ENCODE measurements at regions not wholly inside any gene's neighbourhood (a gene's known extent, or its start where the extent isn't known, plus 50 kb on each side); places are given as distances from the start of the nearest gene placed in this dataset.

DNA sequence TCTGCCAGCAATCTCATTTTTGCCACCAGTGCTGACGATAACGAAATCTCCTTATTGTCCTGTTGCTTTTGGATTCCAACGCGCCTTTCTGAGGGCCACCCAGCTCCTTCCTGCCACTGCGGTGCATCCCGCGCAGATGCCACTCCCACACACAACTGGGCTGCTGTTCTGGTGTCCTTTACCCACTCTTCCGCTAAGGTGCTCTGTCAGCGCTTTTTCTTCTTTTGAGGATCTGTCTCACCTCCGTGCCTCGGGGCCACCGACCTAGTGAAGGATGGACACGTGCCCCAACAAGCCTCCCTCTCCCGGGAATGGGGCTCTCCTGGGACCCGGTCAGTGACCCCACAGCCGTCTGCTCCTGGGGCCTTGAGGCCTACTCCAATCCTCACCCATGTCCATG lies 314.3 kb upstream of the COBL start:
- no peak overlapping the region for H3K27ac ChIP-seq (ENCODE audit: low read depth, low read length)
- H3K4me1 ChIP-seq (ENCODE audit: control insufficient read depth, insufficient read depth, low read length): no peaks in the 10 kb centered on the region
- no peaks in the 10 kb centered on the region for H3K9me3 ChIP-seq (ENCODE audit: control insufficient read depth, low read length)
- H3K36me3 ChIP-seq (ENCODE audit: control insufficient read depth, insufficient read depth, low read length): no peaks in the 10 kb centered on the region
- Mint-ChIP-seq H3K4me1 (peaks cover 6% of the 10 kb centered on the region), H3K9me3 (peaks cover 2% of the 10 kb centered on the region), H3K27me3 (ENCODE audit: insufficient read depth) (no peaks in the 10 kb centered on the region), H3K27ac (no peak overlapping the region), H3K36me3 (ENCODE audit: low read depth) (no peaks in the 10 kb centered on the region), H3K4me3 (no peak overlapping the region)
- TF ChIP-seq, protein P1, sequence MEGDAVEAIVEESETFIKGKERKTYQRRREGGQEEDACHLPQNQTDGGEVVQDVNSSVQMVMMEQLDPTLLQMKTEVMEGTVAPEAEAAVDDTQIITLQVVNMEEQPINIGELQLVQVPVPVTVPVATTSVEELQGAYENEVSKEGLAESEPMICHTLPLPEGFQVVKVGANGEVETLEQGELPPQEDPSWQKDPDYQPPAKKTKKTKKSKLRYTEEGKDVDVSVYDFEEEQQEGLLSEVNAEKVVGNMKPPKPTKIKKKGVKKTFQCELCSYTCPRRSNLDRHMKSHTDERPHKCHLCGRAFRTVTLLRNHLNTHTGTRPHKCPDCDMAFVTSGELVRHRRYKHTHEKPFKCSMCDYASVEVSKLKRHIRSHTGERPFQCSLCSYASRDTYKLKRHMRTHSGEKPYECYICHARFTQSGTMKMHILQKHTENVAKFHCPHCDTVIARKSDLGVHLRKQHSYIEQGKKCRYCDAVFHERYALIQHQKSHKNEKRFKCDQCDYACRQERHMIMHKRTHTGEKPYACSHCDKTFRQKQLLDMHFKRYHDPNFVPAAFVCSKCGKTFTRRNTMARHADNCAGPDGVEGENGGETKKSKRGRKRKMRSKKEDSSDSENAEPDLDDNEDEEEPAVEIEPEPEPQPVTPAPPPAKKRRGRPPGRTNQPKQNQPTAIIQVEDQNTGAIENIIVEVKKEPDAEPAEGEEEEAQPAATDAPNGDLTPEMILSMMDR (conservative IDR thresholded peaks at IDR 0.05): no peak
- no peak for DNase-seq
- no peak overlapping the region for H3K9ac ChIP-seq (ENCODE audit: extremely low read depth, low read length, poor library complexity, severe bottlenecking)
- H3K27me3 ChIP-seq (ENCODE audit: control insufficient read depth, insufficient read depth, low read length, poor library complexity, severe bottlenecking): no peaks in the 10 kb centered on the region
- H3K4me3 ChIP-seq (ENCODE audit: low read length): no peak overlapping the region
- 94 to 99% methylated on average over 9 to 16 of the region's 16 CpGs for WGBS, 2 experiments (ENCODE audit: insufficient coverage in 1 of 2, insufficient read length in 1 of 2)

DNA sequence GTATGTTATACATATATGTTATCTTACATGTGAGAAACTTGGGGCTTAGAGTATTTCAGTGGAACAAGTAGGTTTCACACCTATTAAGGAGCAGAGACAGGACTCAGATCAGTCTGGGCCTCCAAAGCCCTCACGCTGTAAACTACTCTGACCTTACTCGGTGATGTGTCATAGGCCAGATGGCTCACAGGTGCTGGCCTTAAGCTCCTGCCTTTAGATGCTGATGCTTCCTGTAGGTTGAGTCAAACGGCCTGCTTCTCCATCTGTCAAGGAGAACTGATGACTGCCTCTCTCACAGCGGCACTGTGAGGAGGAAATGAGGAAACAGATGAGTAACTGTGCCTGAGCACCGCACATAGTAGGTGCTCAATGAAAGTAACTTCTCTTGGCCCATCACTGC lies 312.6 kb upstream of the COBL start:
- no peak overlapping the region for H3K27ac ChIP-seq (ENCODE audit: low read depth, low read length)
- no peak for DNase-seq
- WGBS, 2 experiments (ENCODE audit: insufficient coverage in 1 of 2, insufficient read length in 1 of 2): 94 to 96% methylated on average over 3 to 5 of the region's 5 CpGs
- no peak overlapping the region for H3K27ac Mint-ChIP-seq
- H3K27me3 Mint-ChIP-seq (ENCODE audit: insufficient read depth): no peaks in the 10 kb centered on the region
- H3K4me1 Mint-ChIP-seq: no peaks in the 10 kb centered on the region
- H3K9me3 Mint-ChIP-seq: peaks cover 2% of the 10 kb centered on the region
- no peaks in the 10 kb centered on the region for H3K9me3 ChIP-seq (ENCODE audit: control insufficient read depth, low read length)
- no peak overlapping the region for H3K9ac ChIP-seq (ENCODE audit: extremely low read depth, low read length, poor library complexity, severe bottlenecking)
- TF ChIP-seq, protein P1 (conservative IDR thresholded peaks at IDR 0.05): no peak
- no peak overlapping the region for H3K4me3 Mint-ChIP-seq
- H3K36me3 Mint-ChIP-seq (ENCODE audit: low read depth): no peaks in the 10 kb centered on the region
- H3K36me3 ChIP-seq (ENCODE audit: control insufficient read depth, insufficient read depth, low read length): no peaks in the 10 kb centered on the region
- no peaks in the 10 kb centered on the region for H3K27me3 ChIP-seq (ENCODE audit: control insufficient read depth, insufficient read depth, low read length, poor library complexity, severe bottlenecking)
- H3K4me1 ChIP-seq (ENCODE audit: control insufficient read depth, insufficient read depth, low read length): no peaks in the 10 kb centered on the region
- H3K4me3 ChIP-seq (ENCODE audit: low read length): no peak overlapping the region

DNA sequence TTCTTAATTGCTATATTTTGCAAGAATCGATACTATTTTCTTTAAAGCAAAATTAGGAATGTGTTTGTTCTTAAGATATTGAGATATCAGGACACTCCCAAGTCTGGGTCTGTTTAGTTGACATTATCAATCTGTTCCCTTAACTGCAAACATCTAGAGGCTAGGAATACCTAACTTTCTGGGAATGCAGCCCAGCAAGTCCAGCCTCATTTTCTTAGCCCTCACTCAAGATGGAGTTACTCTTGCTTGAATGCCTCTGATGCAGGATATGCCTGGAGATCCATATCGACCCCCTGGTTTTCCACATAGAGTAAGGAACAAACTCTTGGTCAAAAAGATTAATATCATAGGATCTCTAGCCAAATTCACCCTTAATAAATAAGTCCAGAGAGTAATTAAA lies 305.3 kb upstream of the COBL start:
- TF ChIP-seq, protein P1 (conservative IDR thresholded peaks at IDR 0.05): no peak
- no peaks in the 10 kb centered on the region for H3K36me3 Mint-ChIP-seq (ENCODE audit: low read depth)
- no peaks in the 10 kb centered on the region for H3K27me3 Mint-ChIP-seq (ENCODE audit: insufficient read depth)
- WGBS, 2 experiments (ENCODE audit: insufficient coverage in 1 of 2, insufficient read length in 1 of 2): 92% methylated on average over 2 of the region's 2 CpGs; no CpG with 5 or more reads in 1 of the 2 experiments
- no peak for DNase-seq
- H3K4me1 ChIP-seq (ENCODE audit: control insufficient read depth, insufficient read depth, low read length): no peaks in the 10 kb centered on the region
- H3K36me3 ChIP-seq (ENCODE audit: control insufficient read depth, insufficient read depth, low read length): no peaks in the 10 kb centered on the region
- no peaks in the 10 kb centered on the region for H3K9me3 ChIP-seq (ENCODE audit: control insufficient read depth, low read length)
- no peaks in the 10 kb centered on the region for H3K27me3 ChIP-seq (ENCODE audit: control insufficient read depth, insufficient read depth, low read length, poor library complexity, severe bottlenecking)
- H3K9me3 Mint-ChIP-seq: peaks cover 19% of the 10 kb centered on the region
- H3K27ac ChIP-seq (ENCODE audit: low read depth, low read length): no peak overlapping the region
- H3K4me3 Mint-ChIP-seq: no peak overlapping the region
- H3K9ac ChIP-seq (ENCODE audit: extremely low read depth, low read length, poor library complexity, severe bottlenecking): no peak overlapping the region
- no peak overlapping the region for H3K27ac Mint-ChIP-seq
- H3K4me1 Mint-ChIP-seq: no peaks in the 10 kb centered on the region
- no peak overlapping the region for H3K4me3 ChIP-seq (ENCODE audit: low read length)
